Activated CD8-positive, alpha-beta T cell treated with anti-CD3 and anti-CD28 coated beads, Interleukin-2, amount 10 ng/mL, durations not matched to agents 7 days and 5 days (primary cell): ENCODE measurements at regions not wholly inside any gene's neighbourhood (a gene's known extent, or its start where the extent isn't known, plus 50 kb on each side); places are given as distances from the start of the nearest gene placed in this dataset.
"Not testable (repeated sequence)": the region's sequence is repeated elsewhere in the genome, so short reads cannot be mapped to it uniquely, and the experiment has no call there.

ENCODE experiments used
- ATAC-seq: fragments of 150-1000 bp; cut with Tn5 transposase; one replicate; pipeline ENCODE4 v1.10.0; 2021; ENCODE audit warnings: moderate library complexity
- CTCF ChIA-PET: fragments of 350-600 bp; sonication (Branson Sonifier 250); formaldehyde crosslinking; loops from one replicate; lab custom pipeline; 2021; ENCODE audit warnings: antibody characterized with exemption; lab: Charles Lee
- POLR2A ChIA-PET: fragments of 350-600 bp; sonication (Branson Sonifier 250); formaldehyde crosslinking; loops from one replicate; lab custom pipeline; 2021; ENCODE audit warnings: antibody characterized with exemption; lab: Charles Lee
- DNase-seq: peaks from one replicate; pipeline ENCODE4 v3.0.0-alpha.2; 2020
- H3K27ac Mint-ChIP-seq: one replicate; pipeline ENCODE4 v1.8.0; 2021; ENCODE audit warnings: mild to moderate bottlenecking, mixed read lengths
- H3K27me3 Mint-ChIP-seq: one replicate; pipeline ENCODE4 v1.8.0; 2021; ENCODE audit warnings: low read depth, mixed read lengths
- H3K36me3 Mint-ChIP-seq: one replicate; pipeline ENCODE4 v1.8.0; 2021; ENCODE audit warnings: low read depth, mixed read lengths
- H3K4me1 Mint-ChIP-seq: one replicate; pipeline ENCODE4 v1.8.0; 2021; ENCODE audit warnings: low read depth, mixed read lengths
- H3K4me3 Mint-ChIP-seq: one replicate; pipeline ENCODE4 v1.8.0; 2021; ENCODE audit warnings: mild to moderate bottlenecking, mixed read lengths
- H3K9me3 Mint-ChIP-seq: one replicate; pipeline ENCODE4 v1.8.0; 2022; ENCODE audit warnings: mixed read lengths; ENCODE audit not compliant: insufficient read depth

GRCh38 chr20:29687438-29687837 is 1570.0 kb upstream of the DEFB115 start:
- CTCF ChIA-PET = no interaction called here
- no peaks in the 10 kb centered on the region for H3K27me3 Mint-ChIP-seq
- DNase-seq (no peak), ATAC-seq (no peak)
- POLR2A ChIA-PET = no interaction called here
- H3K4me3 Mint-ChIP-seq = no peak overlapping the region
- peaks cover 4% of the 10 kb centered on the region for H3K4me1 Mint-ChIP-seq
- no peaks in the 10 kb centered on the region for H3K36me3 Mint-ChIP-seq
- H3K9me3 Mint-ChIP-seq = peaks cover 13% of the 10 kb centered on the region
- no peak overlapping the region for H3K27ac Mint-ChIP-seq

DNA sequence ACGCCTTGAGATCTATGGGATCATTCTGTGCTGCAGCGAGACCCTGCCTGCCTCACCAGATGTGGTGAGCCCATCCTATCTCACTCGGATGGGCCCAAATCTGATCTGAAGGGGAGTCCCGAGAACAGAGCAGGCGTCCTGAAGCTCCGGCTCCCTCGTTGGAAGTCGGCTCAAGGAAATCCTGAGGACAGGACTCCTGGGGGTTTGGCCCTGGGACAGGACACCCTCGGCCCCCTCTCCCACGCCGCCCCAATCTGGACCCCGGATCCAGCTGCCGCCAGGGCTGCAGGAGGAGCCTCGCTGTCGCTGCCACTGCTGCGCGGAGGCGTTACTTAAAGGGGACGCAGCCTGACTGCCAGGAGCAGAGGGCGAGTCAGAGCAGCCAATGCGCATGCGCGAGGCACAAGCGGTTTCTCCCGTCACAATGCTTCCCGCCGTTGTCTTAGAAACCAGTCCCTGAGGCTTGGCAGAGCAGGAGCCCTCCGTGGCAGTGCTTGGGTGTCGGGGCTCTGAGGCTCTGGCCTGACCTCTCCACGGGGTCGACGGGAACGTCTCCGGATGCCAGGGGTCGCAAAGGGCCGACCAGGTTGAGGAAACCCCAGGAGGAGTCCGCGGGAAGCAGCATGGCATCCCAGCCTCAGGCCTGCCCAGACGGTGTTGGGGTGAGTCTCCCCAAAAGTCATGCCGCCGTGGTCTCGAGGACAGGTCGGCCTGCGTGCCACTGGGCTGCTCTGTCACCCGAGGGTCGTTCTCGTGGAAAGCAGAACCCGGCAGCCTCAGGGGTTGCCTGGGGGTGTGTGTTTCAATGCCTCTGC is 1567.8 kb upstream of the DEFB115 start:
- peak; percentile 94 for ATAC-seq

DNA sequence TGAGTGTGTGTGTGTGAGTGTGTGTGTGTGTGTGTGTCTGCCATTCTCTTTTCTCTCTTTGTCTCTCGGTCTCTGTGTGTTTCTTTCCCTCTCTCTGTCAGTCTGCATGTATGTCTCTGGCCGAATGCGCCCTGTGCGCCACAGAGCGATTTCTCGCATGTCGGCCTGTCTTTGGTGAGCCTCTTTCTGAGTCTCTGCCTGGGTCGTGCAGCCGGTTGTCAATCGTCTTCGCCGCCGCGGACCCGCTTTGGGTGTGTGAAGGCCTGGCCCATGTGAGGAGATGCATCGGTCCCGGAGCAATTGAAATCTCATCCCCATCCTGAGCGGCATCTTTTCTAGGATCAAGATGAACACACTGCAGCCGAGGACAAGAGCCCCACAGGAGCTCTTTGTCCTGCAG is 1567.2 kb upstream of the DEFB115 start:
- H3K9me3 Mint-ChIP-seq = peaks cover 13% of the 10 kb centered on the region
- H3K27ac Mint-ChIP-seq = peak overlapping the region; percentile 32
- peaks cover 4% of the 10 kb centered on the region for H3K4me1 Mint-ChIP-seq
- ATAC-seq = no peak
- no peak for DNase-seq
- peaks cover 3% of the 10 kb centered on the region for H3K36me3 Mint-ChIP-seq
- CTCF ChIA-PET = no interaction called here
- H3K4me3 Mint-ChIP-seq = no peak overlapping the region
- POLR2A ChIA-PET = no interaction called here
- no peaks in the 10 kb centered on the region for H3K27me3 Mint-ChIP-seq

More for the DNA sequence above, 1567.8 kb upstream of the DEFB115 start:
- Mint-ChIP-seq H3K4me1 (peaks cover 4% of the 10 kb centered on the region), H3K4me3 (peak overlapping the region; percentile 58), H3K27me3 (no peaks in the 10 kb centered on the region), H3K36me3 (peaks cover 3% of the 10 kb centered on the region), H3K27ac (peak overlapping the region; percentile 85), H3K9me3 (peaks cover 13% of the 10 kb centered on the region)
- POLR2A ChIA-PET = no interaction called here
- DNase-seq = peak; percentile 68
- CTCF ChIA-PET = no interaction called here

DNA sequence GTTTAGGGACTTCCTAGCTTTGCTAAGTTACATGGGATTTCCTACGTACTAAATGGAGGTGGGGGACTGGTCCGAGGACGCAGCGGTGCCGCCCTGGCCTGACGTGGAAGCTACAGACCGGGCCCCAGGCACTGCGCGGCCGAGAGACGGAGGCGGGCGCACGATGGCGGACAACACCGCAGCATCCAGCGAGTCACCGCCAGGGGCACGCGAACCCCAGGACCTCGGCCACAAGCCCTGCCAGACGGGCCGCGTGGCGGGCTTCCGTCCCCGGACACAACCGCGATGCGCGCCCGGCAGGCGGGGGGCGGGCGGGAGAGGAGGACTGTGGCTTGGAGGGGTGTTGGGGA is 1516.9 kb upstream of the DEFB115 start:
- ATAC-seq = no peak
- Mint-ChIP-seq H3K36me3 (peaks cover 6% of the 10 kb centered on the region), H3K27me3 (no peaks in the 10 kb centered on the region), H3K27ac (no peak overlapping the region), H3K4me3 (no peak overlapping the region), H3K9me3 (peaks cover 23% of the 10 kb centered on the region), H3K4me1 (peaks cover 2% of the 10 kb centered on the region)
- ChIA-PET CTCF (no interaction called here), POLR2A (interaction anchor here (0.7 kb wide), 1 partner anchor 26 kb away, joined by 3 read pairs; no protein-coding TSS in a partner anchor)
- DNase-seq = no peak

- peaks cover 2% of the 10 kb centered on the region for H3K4me1 Mint-ChIP-seq
- CTCF ChIA-PET = no interaction called here
- H3K9me3 Mint-ChIP-seq = peaks cover 18% of the 10 kb centered on the region
- DNase-seq (no peak), ATAC-seq (no peak)
- no peaks in the 10 kb centered on the region for H3K27me3 Mint-ChIP-seq
- POLR2A ChIA-PET = interaction anchor here (0.7 kb wide), 1 partner anchor 26 kb away, joined by 3 read pairs; no protein-coding TSS in a partner anchor
- no peak overlapping the region for H3K27ac Mint-ChIP-seq
- H3K4me3 Mint-ChIP-seq = no peak overlapping the region
- H3K36me3 Mint-ChIP-seq = peaks cover 6% of the 10 kb centered on the region
Measured at GRCh38 chr20:29740951-29741593, 1516.4 kb upstream of the DEFB115 start.

DNA sequence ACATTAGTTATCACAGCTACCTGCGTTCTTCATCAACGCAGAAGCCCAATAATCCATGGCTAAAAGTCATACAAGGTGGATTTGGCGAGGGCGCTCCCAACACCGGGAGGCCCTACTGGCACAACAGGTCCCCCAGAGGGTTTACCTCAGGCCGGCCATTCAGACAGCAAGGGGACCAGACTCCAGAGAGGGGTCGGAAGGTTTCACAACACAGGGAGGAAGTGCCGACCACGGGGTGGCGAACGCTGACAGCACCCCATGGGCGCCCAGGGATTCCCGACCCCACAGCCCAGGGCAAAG is 1515.9 kb upstream of the DEFB115 start:
- POLR2A ChIA-PET = no interaction called here
- DNase-seq (no peak), ATAC-seq (no peak)
- Mint-ChIP-seq H3K27me3 (no peaks in the 10 kb centered on the region), H3K36me3 (peaks cover 5% of the 10 kb centered on the region), H3K4me1 (peaks cover 2% of the 10 kb centered on the region), H3K9me3 (peaks cover 18% of the 10 kb centered on the region), H3K27ac (no peak overlapping the region), H3K4me3 (no peak overlapping the region)
- CTCF ChIA-PET = no interaction called here

DNA sequence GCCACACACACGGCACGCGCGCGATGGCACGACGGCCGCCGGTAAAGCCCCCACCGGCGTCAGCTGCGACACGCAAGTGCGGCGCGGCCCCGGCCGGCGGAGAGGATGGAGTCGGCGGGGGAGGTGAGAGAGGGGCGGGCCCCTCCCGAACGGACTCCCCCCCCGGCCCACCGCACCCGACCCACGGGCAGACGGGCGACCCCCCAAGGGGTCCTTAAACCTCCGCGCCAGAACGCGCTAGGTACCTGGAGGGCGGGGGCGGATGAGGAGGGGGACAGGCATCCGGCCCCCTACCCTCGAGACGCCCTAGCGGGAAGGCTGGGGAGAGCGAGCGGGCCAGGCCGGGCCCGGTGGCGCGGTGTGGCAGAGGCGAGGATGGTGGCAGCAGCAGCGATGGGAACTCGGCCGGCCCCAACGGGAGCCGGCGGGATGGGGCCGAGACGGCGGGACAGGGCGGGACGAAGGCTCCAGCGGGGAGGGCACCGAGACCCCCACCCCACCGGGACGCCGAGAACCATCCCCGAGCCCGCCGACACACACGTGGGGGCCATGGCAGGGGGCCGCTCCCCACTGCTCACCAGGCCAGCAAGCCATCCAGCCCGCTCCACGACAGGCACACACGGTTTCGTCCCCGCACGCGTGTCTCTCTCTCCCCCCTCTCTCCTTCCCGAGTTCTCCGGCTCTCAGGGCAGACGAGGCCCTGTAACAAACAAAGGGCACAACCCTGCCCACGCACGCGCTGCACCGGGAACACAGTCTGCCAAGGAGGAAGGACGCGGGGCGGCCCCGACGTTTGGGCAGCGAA is 1515.4 kb upstream of the DEFB115 start:
- ChIA-PET CTCF (no interaction called here), POLR2A (no interaction called here)
- DNase-seq (no peak), ATAC-seq (peak; percentile 36)
- Mint-ChIP-seq H3K27ac (no peak overlapping the region), H3K9me3 (peaks cover 18% of the 10 kb centered on the region), H3K4me1 (peaks cover 2% of the 10 kb centered on the region), H3K36me3 (peaks cover 4% of the 10 kb centered on the region), H3K4me3 (no peak overlapping the region), H3K27me3 (no peaks in the 10 kb centered on the region)

- Mint-ChIP-seq H3K36me3 (peaks cover 4% of the 10 kb centered on the region), H3K4me3 (no peak overlapping the region), H3K27ac (no peak overlapping the region), H3K4me1 (peaks cover 2% of the 10 kb centered on the region), H3K9me3 (peaks cover 11% of the 10 kb centered on the region), H3K27me3 (no peaks in the 10 kb centered on the region)
- ATAC-seq (no peak), DNase-seq (no peak)
- ChIA-PET CTCF (no interaction called here), POLR2A (no interaction called here)
Measured at GRCh38 chr20:29742699-29743100, 1514.8 kb upstream of the DEFB115 start.

GRCh38 chr20:29743101-29743931 is 1514.1 kb upstream of the DEFB115 start:
- CTCF ChIA-PET = no interaction called here
- DNase-seq = no peak
- Mint-ChIP-seq H3K27me3 (no peaks in the 10 kb centered on the region), H3K4me3 (peak overlapping the region; percentile 34), H3K36me3 (peaks cover 4% of the 10 kb centered on the region), H3K4me1 (peaks cover 2% of the 10 kb centered on the region), H3K27ac (no peak overlapping the region), H3K9me3 (peaks cover 5% of the 10 kb centered on the region)
- no peak for ATAC-seq
- POLR2A ChIA-PET = no interaction called here

DNA sequence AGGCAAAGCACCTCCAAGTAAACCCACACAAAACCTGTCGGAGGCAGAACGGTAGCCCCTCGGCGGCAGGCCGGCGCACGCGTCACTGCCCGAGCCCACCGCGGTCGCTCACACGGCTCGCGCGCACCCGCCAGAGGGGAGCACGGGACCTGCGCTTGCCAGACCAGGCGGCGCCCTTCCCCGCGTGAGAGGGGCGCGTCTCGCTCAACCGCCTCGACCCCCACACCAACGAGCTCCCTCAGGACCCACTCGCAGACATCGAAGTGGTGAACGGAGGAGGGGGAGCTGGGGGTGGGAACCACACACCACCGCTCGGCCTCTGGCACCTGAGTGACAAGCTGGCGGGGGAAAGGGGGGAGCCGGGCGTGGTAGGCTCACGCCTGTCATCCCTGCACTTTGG is 1513.4 kb upstream of the DEFB115 start:
- POLR2A ChIA-PET = no interaction called here
- peaks cover 4% of the 10 kb centered on the region for H3K9me3 Mint-ChIP-seq
- peaks cover 2% of the 10 kb centered on the region for H3K4me1 Mint-ChIP-seq
- H3K4me3 Mint-ChIP-seq = no peak overlapping the region
- H3K27ac Mint-ChIP-seq = no peak overlapping the region
- ATAC-seq (no peak), DNase-seq (no peak)
- CTCF ChIA-PET = no interaction called here
- no peaks in the 10 kb centered on the region for H3K27me3 Mint-ChIP-seq
- peaks cover 4% of the 10 kb centered on the region for H3K36me3 Mint-ChIP-seq

GRCh38 chr20:29745534-29746245 is 1511.8 kb upstream of the DEFB115 start:
- DNase-seq, POLR2A ChIA-PET, H3K36me3 Mint-ChIP-seq, ATAC-seq, H3K27ac Mint-ChIP-seq, H3K4me1 Mint-ChIP-seq, H3K27me3 Mint-ChIP-seq, H3K9me3 Mint-ChIP-seq, CTCF ChIA-PET, H3K4me3 Mint-ChIP-seq: not testable (repeated sequence)
